HepG2 (cell line): ENCODE measurements at regions not wholly inside any gene's neighbourhood (a gene's known extent, or its start where the extent isn't known, plus 50 kb on each side); places are given as distances from the start of the nearest gene placed in this dataset.

Experiments
- CREM ChIP-seq, 2 experiments: sonication (generic) in 1 of 2; formaldehyde crosslinking in 1 of 2; IDR thresholded peaks; 2 replicates each; pipeline versions ENCODE4 v1.4.0 to v1.6.1; 2016 to 2020; ENCODE audit warnings: antibody characterized with exemption in 1 of 2, mild to moderate bottlenecking in 1 of 2, missing genetic modification reagents in 1 of 2
- KDM1A ChIP-seq: IDR thresholded peaks from 2 replicates; pipeline ENCODE4 v1.6.1; 2016; ENCODE audit warnings: missing compliant biosample characterization
- STAG1 ChIP-seq: sonication (generic); formaldehyde crosslinking; IDR thresholded peaks from 2 replicates; pipeline ENCODE4 v1.4.0; 2020; ENCODE audit warnings: missing genetic modification reagents

DNA sequence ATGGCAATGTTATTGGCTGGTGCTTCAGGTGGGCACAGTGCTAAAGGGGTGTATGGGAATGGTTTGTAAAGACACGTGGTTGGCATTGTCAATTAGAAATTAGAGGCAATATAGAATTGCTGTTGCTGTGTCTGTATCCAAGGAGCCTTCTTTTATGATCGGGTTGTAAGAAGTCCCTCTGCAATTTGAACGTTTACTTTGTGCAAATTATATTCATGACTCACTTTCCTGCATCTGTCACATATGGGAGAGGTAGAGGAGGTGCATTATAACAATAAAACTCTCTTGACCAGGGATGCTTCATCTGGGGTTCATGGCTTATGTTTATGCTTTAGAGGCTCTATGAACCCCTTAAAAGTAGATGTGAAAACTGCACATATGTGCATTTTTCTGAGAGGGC, 130.4 kb upstream of the DNAH14 start:
- no peak for TF ChIP-seq KDM1A
- no peak for TF ChIP-seq STAG1 (CRISPR knock-in tag)
- no peak for TF ChIP-seq CREM (IDR thresholded peaks at IDR 0.05)
- TF ChIP-seq CREM (CRISPR knock-in tag; IDR thresholded peaks at IDR 0.05) = no peak
